NCI-H1694 treated with DMSO at 0.1 percent for 48 hours (cell line): ENCODE measurements at regions not wholly inside any gene's neighbourhood (a gene's known extent, or its start where the extent isn't known, plus 50 kb on each side); places are given as distances from the start of the nearest gene placed in this dataset.
A peak's percentile ranks its signal among the peaks of the same experiment; 100 is the strongest.

Source experiments
- DNase-seq: peaks from one replicate; lab custom pipeline; 2025; lab: John Stamatoyannopoulos, UW

DNA sequence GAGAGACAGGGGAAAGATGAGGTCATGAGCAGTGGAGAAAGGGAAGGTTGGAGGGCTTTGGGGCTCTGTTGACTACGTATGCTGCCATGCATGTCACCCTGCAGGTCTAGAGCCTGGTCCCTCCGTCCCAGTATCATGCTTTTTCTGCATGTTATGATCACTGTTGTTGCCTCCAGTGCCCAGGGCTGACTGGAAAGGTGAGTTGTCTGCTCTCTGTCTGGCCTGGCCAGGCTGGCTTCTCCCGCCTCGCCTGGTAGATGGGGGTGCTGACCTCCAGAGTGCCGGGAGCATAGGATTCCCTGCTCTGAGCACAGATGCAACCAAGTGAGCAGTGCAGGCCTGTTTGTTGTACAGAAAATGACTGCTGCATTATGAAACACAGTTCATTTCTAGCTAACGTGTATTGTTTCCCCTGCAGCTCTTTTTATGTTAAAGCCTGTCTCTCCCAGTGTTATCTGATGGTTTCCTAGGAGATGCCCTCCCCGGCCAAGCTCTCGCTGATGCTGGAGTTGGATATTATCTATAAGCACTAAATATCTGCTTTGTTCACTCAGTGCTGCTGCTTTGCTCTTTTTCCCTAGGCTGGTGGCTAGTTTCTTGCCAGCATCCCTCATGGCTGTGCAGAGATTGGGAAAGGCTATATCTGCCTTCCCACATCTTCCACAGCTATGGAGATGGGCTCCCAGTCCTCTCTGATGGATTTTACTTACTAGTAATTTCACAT lies 158.2 kb downstream of the TDRD15 start:
- no peak for DNase-seq

DNA sequence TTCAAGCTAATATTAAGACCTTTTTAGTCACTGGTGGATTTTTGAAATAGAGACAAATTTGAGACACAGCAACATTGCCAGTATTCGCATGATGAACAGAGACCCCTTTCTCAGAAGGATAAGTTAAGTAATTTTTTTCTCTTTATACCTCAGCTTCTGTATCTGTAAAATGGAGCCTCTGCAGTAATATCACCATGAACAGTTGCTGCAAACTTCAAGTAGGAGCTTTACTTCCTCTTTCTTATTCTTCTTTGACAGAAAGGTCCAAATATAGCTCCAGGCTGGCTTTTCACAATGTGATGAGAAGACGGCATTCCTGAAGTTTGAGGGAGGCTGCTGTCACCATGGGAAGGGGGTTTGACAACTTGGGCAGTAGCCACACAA lies 158.7 kb downstream of the TDRD15 start:
- no peak for DNase-seq

DNA sequence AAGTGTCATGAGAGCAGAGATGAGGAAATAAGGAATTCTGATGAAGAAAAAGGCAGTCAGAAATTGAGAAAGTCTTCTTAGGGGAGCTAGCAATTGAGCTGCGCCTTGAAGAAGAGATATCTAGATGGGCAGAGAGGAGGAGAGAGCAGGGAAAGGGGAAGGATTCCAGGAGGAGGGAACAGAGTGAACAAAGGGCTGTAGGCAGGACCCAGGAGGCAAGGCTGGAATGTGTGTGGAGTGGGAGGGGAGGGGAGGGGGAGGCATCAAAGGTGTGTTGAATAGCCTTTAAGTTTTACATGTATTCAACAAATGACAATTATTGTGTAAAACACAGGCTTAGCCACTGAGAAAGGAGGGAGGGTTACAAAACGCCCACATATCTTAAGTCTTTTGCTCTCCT lies 164.5 kb downstream of the TDRD15 start:
- no peak for DNase-seq

DNA sequence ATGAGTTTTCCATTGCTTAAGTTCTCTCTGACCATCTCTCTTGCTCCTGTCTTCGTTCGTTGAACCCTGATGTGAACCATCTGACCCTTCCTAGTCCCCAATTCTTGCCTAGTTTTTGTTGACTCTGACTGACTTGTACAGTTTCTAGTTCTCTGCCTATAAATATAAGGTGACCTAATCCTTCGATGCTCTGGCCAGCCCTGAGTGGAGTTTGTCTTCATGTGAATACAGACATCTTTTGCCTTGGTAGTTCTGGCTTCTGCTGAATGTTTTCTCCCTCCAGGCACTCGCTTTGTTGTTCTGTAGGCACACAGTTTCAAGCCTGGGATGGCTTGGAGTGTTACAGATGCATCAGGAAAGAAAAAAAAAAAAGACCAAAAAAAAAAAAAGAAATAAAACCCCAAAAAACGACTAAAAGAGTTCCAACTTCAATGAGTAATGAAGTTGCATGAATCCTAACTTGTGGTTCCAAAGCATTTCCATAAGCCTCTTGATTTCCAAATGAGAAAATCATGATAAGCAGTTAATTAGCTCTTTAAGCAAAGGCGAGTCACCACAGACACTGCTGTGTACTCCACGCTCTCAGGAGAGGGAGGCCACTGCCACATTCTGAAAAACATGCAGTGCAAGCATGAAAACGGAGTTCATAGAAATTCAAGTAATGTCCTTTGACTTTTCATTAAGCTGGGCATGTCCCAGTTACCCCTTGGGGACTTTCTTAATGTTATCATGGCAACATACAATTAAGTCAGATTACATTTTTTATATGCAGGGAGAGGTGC lies 165.2 kb downstream of the TDRD15 start:
- DNase-seq = no peak

DNA sequence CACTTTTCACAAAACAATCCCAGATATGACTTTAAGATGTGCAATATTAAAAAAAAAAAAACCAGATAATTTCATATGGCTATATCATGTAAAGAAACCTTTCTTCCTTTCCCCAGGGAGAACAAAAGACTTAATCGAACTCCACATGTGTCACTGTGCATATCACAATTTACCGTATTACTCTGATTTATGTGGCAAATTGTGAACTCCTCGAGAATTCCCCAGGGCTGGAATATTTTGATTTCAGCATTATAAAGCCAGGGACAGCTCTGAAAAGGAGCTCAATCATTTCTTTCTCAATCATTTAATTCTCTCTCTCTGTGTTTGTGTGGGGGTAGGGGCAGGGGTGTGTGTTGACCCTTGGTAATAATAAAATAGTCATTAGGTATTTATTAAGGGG lies 165.8 kb downstream of the TDRD15 start:
- no peak for DNase-seq

DNA sequence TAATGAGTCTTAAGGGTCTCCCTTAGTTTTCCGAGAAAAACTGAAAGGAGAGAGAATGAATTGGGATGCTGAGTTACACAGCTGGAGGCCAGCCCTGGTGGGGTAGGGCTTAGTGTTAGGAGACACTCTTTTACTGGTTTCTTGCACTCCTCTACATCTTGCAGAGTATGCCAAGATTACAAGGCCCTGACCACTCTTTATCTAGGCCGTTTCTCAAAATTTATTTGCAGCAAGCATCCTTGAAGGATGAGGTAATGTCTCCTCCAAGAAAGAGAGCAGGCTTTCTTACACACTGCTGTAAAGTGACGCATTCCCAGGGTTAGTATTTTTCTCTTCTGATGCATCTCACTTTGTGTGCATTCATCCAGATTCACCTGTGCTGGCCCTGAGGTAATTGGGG lies 166.2 kb downstream of the TDRD15 start:
- no peak for DNase-seq

DNA sequence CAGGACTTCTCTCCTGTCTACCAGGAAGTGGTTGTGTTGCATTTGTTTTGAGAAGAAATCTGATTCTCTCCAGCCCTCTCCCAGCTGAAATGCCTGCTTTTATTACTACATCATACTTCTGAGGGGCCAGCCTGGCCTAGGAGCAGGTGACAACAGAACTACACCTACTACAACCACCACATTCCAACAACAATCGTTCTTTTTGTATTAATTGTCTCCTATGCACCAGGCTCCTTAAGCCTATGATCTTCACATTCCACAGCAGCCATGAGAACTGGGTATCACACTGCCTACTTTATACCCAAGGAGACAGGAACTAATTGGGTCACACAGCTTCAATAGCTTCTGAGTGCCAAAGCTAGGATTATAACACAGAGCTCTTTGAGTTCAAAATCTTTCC lies 167.7 kb downstream of the TDRD15 start:
- DNase-seq = no peak

DNA sequence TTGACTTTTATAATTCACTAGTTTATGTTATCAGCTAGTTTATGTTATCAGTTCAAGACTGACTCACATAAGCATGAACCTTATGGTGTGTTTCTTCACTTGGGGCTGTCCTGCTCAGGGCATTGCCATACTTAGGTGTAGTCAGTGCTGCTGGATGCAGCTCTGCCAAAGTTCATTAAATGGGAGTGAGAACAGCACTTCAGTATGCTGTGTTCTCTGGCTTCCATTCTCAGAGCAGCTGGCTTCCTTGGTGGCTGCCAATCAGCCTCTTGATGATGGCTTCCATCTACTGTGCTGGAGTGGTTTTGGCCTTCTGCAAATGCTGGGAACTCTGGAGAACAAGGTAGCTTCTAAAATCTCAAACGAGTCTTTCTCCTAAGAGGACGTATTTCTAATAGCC lies 170.7 kb downstream of the TDRD15 start:
- no peak for DNase-seq

DNA sequence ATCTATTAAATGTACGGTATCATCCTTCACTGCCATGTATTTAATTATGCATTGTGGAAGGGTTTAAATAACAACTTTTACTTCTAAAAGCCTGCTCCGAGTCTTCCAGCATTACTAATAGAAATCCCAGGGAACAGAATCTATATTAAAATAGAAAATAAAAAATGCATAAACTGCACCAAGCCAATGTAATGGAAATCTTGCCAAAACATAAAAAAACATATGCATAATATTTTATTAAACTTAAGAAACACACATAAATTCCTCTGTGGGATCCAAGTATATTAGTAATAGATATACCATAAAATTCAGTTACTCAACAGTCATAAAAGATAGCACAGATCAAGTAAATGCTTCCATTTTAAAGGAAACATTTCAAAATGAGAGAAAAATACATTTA lies 175.6 kb downstream of the TDRD15 start:
- no peak for DNase-seq

DNA sequence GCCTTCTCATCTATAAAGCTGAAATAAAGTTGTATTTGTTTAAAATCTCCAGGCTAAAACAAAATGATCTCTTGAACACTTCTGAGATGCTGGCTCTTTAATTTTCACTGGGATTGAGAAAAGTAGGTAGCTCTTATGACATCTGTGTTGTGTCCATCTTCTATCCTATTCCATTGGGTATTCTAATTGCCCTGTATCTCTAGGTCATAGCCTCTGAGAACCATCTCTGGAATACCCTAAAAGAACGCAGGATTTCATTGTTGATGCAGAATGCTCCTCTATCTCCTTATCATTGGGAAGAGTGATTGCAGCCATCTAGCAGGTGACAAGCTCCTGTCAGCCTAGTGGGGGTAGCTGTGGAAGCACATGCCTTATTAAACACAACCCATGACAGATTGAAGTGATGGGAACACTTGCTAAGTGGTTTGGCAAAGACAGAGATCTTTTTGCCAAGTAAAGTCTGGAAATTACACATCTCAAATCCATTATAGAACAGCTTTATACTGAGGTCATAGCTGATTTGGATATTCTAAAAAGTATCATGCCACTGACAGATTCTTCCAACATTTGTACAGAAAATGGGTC lies 178.2 kb downstream of the TDRD15 start:
- no peak for DNase-seq

DNA sequence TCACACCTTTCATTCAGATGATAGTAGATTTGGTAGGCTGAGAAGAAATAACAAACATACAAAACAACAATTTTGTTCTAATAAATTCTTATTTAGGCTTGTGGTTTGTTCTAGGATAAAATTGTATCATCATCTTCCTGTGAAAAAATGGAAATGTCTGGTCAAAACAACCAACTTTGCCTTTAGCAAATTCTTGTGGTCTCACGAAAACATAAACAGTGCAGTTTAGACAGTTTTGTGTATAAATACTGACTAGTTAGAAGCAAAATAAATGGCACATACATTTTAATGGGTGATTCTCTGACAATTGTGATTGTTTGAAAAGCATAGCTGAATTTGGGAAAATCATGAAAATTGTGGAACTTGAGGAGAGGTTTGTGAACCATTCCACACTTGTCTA lies 180.1 kb downstream of the TDRD15 start:
- DNase-seq = no peak

DNA sequence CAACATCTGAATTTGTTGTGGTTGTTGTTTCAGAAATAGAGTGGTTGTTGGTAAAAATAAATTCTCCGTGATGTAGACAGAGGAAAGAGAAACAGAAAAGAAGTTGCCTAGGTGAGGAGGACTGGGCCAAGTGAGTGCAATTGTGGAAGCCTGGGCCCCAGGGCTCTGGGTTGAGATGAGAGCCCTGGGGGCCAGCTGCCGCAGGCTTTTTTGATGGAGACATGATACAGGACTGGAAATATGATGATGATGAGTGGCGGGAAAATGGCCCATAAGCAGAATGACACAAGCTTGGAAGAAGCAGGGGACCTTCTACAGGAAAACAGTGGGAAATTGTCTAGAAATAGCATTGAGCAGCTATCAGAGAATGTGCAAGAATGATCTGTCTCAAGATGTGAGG lies 181.8 kb downstream of the TDRD15 start:
- DNase-seq = no peak

DNA sequence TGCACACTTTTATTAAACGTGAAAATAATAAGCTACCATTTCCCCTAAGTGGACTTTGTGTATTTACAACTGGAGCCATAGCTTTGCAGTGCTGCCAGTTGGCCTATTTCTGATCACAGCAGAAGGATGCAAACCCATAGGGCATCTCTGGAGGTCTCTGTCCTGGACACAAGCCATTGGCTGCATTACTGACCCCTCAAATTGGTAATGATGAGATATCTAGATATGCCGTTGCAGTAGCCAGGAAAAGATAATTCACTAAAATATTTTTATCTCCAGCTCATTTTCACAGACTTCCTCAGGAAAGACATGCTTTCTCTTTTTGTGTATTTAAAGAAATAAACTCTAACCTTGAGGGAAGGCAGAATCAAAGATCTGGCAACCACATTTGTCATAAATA lies 182.5 kb downstream of the TDRD15 start:
- no peak for DNase-seq

DNA sequence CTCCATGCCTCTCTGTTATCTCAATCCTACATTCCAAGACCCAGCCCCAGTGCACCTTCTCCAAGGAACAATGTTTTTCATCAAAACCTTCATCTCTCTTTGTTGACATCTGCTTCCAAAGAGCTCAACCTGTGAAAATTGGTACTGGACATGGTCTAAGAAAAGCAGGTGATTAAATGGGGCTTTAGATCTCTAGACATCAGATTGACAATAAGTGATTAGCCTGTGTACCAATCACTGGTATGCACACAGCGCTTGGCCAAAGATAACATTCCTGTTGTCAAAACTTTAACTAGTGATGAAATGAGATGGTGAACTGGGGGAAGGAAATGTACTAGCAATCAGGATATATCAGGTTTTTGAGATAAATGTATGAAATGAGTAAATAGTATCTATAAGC lies 183.3 kb downstream of the TDRD15 start:
- no peak for DNase-seq

DNA sequence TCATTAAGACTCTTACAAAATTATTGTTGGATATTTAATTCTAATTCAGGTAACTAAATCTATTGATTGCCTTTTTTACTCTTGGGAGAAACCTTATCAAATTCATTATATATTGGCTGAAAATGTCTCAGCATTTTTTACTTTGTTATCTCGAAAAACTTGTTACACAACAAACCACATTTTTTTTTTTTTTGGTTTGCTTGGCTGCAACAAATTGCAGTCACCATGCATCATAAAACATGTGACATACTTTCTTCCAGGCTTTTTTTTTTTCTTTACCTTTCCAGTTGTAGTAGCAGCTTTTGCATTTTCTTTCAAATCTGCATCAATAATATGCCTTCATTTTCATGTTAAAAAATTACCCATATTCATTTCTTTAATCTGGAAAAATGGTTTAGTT lies 186.7 kb downstream of the TDRD15 start:
- no peak for DNase-seq

DNA sequence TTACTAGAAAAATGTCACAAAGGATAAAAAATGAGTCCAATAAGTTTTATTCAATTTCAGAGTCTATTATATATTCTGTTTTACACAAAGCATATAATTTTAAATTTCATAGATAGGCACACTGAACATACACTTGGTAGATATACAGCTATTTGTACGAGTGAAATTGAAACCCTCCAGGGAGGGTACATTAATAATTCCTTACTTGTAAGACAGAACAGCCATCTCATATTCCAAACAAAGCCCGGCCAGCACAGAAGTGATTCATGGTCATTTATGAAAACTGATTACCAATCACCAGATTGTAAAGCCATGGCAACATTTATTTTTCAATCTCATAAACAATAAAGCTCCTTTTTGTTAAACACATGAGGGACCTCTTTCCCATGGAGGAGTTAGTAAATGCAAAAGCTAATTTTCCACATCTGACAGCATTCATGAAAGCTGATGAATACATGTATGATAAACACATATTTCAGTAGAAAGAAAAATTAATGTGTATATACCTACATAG lies 190.6 kb downstream of the TDRD15 start:
- DNase-seq = no peak

DNA sequence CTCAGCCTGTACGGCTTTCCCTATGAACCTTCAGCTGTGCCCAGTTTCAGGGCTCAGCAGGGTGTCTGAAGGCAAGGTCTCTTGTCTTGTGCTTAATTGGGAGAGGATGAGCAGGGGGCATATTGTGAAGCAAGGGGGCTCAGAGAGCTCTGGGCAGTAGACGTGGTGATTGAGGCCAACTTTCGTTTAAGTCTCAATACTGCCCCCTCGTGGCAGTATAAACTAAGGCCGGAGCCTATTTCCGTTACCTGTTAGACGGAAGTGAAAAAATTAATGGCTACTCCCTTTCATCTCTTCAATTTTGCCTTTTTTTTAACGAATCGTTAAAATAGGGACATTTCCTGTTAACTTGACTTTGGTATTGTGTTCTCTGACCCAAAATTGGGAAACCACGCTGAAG lies 193.4 kb downstream of the TDRD15 start:
- peak; percentile 65 for DNase-seq

DNA sequence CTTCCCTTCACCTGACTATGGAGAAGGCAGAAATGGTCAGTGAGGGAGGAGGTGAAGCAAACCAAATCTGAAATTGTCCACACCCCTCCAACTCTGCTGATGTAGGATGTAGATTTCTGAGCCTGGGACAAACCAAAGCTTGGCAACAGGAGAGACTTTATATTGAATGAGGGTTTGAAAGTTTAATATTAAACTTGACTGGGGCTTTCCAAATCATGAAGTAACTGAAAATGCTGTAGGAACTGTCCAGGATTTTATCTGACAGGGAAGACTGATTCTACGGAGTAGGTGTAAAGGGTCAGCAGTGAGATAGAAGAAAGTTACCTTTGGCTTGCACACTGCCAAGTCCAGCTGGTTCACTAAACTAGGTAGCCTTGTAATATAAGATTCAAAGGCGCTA lies 194.5 kb downstream of the TDRD15 start:
- DNase-seq = no peak

DNA sequence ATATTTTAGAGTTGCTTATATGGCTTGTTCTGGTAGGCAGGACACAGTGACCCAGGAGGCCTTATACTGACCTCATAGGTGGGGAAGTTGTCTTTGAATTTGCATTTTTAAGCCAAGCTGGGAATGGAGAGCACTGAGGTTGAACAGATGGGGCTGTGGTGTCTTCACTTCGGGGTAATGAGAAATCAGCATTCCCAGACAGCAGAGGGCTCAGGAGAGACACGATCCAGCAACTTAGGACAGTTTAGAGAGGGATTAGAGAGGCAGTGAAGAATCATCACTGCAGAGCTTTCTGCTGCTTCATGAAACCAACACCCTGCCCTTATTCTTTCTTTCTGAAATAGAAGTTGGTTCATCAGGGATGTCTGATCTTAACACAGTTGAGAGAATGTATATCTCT lies 202.4 kb downstream of the TDRD15 start:
- no peak for DNase-seq

DNA sequence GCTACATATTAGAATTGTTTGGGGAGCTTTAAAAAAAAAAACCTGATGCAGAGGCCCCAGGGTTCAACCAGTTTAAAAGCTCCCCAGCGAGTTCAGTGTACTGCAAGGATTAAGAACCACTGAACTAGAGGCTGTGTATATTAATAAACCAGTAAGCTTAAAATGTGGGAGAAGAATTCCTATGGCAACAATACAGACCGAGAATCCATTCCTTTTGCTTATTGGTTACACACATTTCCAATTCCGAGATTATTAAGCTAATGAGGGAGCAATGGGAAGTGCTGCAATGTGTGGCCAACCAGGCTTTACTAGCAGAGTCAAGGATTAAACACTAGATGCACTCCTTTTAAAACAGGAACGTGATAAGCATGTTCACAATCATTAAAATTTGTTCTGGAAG lies 204.4 kb downstream of the TDRD15 start:
- no peak for DNase-seq

DNA sequence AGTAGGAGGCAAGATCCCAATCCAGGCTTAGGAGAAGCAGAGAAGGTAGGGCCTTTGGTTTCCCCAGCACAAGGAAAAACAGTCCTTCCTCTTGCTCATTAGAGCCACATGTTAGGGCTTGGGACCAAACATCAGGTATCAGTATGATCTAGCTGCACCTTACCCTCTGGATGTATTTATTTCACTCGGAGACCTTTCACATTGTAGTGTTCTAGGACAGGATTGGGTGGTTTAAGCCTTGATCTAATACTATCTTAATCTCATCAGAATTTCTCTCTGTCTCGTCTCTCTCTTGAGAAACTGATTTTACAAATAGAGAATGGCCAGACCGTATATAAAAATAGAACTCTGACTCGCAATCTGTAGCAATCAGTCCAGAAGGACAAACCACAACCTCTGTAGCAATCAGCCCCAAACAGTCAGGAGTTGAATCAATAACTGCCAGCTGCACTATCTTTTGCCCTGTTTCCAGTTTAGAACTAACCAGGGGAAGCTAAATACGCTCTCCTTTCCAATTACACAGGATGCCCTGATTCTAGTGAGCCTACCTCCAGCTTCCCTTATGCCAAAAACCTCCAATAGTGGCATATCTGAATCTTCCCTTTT lies 207.1 kb downstream of the TDRD15 start:
- DNase-seq = no peak

DNA sequence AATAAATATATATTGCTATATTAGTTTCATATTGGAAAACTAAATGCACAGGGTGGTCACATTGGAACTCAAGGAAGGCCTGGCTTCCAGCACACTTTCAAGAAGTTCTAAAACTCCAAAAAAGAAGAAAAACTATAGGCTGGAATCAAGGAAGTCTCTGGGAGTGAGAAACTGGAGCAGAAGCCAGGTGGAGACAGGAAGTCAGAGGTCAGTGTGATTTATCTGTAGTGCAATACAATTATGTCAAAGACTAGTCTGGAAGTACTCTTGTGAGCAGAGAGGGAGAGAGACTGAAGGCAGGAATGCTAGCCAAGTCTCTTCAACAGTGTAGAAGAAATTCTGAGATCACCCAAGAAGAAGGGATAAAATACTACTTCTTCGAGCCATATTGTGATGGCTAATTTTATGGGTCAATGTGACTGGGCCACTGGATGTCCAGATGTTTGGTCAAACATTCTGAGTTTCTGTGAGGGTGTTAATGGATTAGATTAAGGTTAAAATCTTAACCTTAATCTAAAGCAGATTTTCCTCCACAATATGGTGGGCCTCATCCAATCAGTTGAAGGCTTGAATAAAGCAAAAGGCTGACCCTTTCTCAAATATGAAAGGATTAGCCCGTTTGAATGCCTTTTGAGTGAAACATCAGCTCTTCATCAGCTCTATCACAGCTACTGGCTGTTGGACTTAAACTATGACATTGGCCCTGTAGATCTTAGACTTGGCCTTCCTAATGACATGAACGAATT lies 208.0 kb downstream of the TDRD15 start:
- no peak for DNase-seq
